T-helper 2 cell treated with Interferon-gamma antibody and Interleukin-4, amounts not matched to agents 5 μg/mL and 100 μg/mL, for 36 hours (primary cell): ENCODE measurements at regions not wholly inside any gene's neighbourhood (a gene's known extent, or its start where the extent isn't known, plus 50 kb on each side); places are given as distances from the start of the nearest gene placed in this dataset.
"Not testable (repeated sequence)": the region's sequence is repeated elsewhere in the genome, so short reads cannot be mapped to it uniquely, and the experiment has no call there.

Experiments
- DNase-seq: peaks from one replicate; pipeline ENCODE4 v3.0.0; 2021; ENCODE audit warnings: low spot score
- H3K27ac Mint-ChIP-seq: one replicate; pipeline ENCODE4 v1.8.0; 2021; ENCODE audit warnings: mild to moderate bottlenecking, mixed read lengths
- H3K27me3 Mint-ChIP-seq: one replicate; pipeline ENCODE4 v1.8.0; 2021; ENCODE audit warnings: low read depth, mixed read lengths
- H3K36me3 Mint-ChIP-seq: one replicate; pipeline ENCODE4 v1.8.0; 2021; ENCODE audit warnings: low read depth, mixed read lengths
- H3K4me1 Mint-ChIP-seq: one replicate; pipeline ENCODE4 v1.8.0; 2021; ENCODE audit warnings: low read depth, mixed read lengths
- H3K4me3 Mint-ChIP-seq: one replicate; pipeline ENCODE4 v1.8.0; 2022; ENCODE audit warnings: mild to moderate bottlenecking, moderate library complexity, mixed read lengths
- H3K9me3 Mint-ChIP-seq: one replicate; pipeline ENCODE4 v1.8.0; 2021; ENCODE audit warnings: mixed read lengths

- H3K27ac Mint-ChIP-seq, DNase-seq, H3K27me3 Mint-ChIP-seq, H3K4me3 Mint-ChIP-seq, H3K36me3 Mint-ChIP-seq, H3K9me3 Mint-ChIP-seq, H3K4me1 Mint-ChIP-seq: not testable (repeated sequence)
Observed at GRCh38 chr7:101679653-101680173, 50.6 kb upstream of the MYL10 start.

- Mint-ChIP-seq H3K4me3 (no peak overlapping the region), H3K36me3 (no peaks in the 10 kb centered on the region), H3K4me1 (no peaks in the 10 kb centered on the region), H3K27me3 (no peaks in the 10 kb centered on the region), H3K9me3 (no peaks in the 10 kb centered on the region), H3K27ac (no peak overlapping the region)
- no peak for DNase-seq
Observed at GRCh38 chr7:101680406-101681145, 51.5 kb upstream of the MYL10 start.

DNA sequence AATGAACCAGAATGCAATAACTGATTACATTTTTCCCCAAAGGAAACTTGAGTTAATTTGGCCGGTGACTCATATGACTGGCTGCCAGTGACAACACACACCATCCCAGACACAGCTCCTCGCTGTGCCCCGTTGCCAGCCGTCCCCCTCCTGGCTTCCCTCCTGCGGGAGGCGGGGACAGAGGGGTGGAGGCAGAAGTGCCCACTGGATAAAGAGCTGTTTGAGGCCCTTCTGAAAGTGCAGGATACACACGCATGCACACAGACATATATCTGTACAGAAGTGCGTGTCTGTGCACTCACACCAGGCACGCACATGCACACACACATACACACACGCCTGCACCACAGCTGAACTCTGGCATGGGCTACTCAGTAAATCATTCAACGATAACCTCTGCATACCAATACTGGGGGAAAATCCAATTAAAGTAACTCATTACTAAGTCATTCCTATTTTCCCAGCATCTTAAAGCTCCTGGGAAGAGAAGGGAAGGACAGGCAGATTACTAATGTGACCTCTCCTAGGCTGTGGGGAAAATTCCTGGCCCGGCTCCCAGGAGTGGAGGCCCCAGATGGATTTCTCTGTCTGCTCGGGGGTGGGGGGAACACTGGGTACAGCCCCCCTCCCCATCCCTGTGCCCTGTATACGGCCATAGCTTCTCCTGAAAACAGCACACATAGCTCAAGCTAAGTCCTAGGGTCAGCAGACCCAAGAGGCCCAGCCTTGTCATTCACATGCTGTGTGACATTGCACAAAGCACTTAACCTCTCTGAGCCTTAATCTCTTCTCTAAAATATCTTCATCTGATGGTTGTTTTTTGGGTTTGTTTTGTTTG, 52.3 kb upstream of the MYL10 start:
- Mint-ChIP-seq H3K27ac (no peak overlapping the region), H3K4me3 (no peak overlapping the region), H3K36me3 (no peaks in the 10 kb centered on the region), H3K27me3 (no peaks in the 10 kb centered on the region), H3K4me1 (no peaks in the 10 kb centered on the region), H3K9me3 (no peaks in the 10 kb centered on the region)
- DNase-seq: no peak

- Mint-ChIP-seq H3K4me3 (no peak overlapping the region), H3K27me3 (no peaks in the 10 kb centered on the region)
- no peak for DNase-seq
Observed at GRCh38 chr7:101684983-101685330, 55.9 kb upstream of the MYL10 start.

DNA sequence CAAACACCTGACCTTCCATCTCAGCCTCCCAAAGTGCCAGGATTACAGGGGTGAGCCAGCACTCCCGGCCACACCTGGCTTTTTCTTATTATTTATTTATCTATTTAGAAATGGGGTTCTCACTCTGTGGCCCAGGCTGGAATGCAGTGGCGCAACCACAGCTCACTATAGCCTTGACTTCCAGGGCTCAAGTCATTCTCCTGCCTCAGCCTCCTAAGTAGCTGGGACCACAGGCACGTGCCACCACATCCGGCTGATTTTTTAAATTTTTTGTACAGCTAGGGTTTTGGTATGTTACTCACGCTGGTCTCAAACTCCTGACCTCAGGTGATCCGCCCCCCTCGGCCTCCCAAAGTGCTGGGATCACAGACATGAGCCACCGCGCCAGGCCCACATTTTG, 56.9 kb upstream of the MYL10 start:
- no peaks in the 10 kb centered on the region for H3K27me3 Mint-ChIP-seq
- no peaks in the 10 kb centered on the region for H3K9me3 Mint-ChIP-seq
- no peaks in the 10 kb centered on the region for H3K36me3 Mint-ChIP-seq
- no peaks in the 10 kb centered on the region for H3K4me1 Mint-ChIP-seq
- H3K4me3 Mint-ChIP-seq: no peak overlapping the region
- no peak overlapping the region for H3K27ac Mint-ChIP-seq
- DNase-seq: no peak

More at GRCh38 chr7:101684983-101685330, 55.9 kb upstream of the MYL10 start:
- no peak overlapping the region for H3K27ac Mint-ChIP-seq
- no peaks in the 10 kb centered on the region for H3K9me3 Mint-ChIP-seq
- H3K4me1 Mint-ChIP-seq: no peaks in the 10 kb centered on the region
- H3K36me3 Mint-ChIP-seq: no peaks in the 10 kb centered on the region

DNA sequence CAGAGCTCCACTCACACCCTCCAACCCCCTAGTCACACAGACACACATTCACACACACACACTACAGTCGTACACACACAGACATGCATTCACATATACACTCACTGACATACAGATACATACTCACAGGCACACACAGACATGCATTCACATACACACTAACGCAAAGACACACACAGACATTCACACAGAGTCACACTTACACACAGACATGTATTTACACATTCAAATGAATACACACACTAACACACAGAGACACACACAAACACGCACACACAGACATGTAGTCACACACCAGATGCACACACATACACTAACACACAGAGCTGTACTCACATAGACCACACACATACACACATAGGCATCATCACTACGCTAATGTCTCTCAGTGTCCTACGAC, 58.0 kb upstream of the MYL10 start:
- peaks cover 4% of the 10 kb centered on the region for H3K4me1 Mint-ChIP-seq
- no peaks in the 10 kb centered on the region for H3K36me3 Mint-ChIP-seq
- no peak overlapping the region for H3K27ac Mint-ChIP-seq
- H3K9me3 Mint-ChIP-seq: no peaks in the 10 kb centered on the region
- H3K4me3 Mint-ChIP-seq: no peak overlapping the region
- no peaks in the 10 kb centered on the region for H3K27me3 Mint-ChIP-seq
- no peak for DNase-seq

DNA sequence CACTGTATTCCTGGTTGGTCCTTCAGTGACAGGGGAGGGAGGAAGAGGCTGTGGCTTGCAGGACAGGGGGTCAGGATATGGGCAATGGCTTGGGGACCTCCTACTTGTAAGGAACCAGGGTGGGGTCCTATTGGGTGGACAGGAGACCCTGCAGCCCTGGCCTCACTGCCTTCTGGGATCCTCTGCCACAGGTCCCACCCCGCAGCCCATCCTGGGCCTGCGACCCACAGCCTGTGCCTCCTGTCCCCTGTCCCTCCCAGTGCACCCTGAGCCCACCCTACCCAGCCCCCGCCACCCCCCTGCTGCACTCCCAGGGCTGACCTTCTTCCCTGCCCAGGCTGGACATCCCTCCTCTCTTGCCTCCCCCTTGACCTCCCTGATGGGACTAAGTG, 58.7 kb upstream of the MYL10 start:
- H3K27ac Mint-ChIP-seq: no peak overlapping the region
- peaks cover 5% of the 10 kb centered on the region for H3K4me1 Mint-ChIP-seq
- H3K9me3 Mint-ChIP-seq: no peaks in the 10 kb centered on the region
- no peaks in the 10 kb centered on the region for H3K27me3 Mint-ChIP-seq
- H3K36me3 Mint-ChIP-seq: no peaks in the 10 kb centered on the region
- no peak overlapping the region for H3K4me3 Mint-ChIP-seq
- no peak for DNase-seq

DNA sequence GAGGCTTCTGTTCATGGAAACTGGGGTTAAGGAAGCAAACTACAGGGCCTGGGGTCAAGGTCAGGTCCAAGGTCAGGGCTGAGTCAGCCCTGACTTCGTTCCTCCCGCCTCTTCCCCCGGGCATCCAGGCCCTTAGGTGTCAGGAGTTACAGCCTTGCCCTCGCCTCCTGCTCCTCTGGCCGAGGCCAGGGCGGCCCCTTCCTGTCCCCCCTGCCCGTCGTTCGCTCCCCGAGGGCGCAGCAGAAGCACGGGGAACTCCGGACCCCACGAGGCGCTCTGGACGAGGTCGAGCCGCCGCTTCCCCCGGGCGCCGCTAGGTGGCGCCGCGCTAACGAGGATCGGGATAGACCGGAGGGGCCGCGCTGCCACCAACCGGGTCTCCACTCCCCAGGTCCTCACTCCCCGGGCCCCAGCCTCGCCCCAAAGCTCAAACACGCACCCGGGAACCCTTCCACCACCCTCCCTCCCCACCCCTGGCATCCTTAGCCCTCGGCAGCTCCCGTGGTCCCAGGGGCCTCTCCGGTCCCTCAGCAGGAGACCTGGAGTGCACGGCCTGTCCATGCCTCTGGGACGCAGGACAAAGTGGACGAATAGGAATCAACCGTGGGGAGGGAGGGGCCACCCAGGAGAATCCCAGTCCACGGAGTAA, 59.2 kb upstream of the MYL10 start:
- DNase-seq: peak; percentile 72
- Mint-ChIP-seq H3K4me3 (no peak overlapping the region), H3K9me3 (no peaks in the 10 kb centered on the region)

DNA sequence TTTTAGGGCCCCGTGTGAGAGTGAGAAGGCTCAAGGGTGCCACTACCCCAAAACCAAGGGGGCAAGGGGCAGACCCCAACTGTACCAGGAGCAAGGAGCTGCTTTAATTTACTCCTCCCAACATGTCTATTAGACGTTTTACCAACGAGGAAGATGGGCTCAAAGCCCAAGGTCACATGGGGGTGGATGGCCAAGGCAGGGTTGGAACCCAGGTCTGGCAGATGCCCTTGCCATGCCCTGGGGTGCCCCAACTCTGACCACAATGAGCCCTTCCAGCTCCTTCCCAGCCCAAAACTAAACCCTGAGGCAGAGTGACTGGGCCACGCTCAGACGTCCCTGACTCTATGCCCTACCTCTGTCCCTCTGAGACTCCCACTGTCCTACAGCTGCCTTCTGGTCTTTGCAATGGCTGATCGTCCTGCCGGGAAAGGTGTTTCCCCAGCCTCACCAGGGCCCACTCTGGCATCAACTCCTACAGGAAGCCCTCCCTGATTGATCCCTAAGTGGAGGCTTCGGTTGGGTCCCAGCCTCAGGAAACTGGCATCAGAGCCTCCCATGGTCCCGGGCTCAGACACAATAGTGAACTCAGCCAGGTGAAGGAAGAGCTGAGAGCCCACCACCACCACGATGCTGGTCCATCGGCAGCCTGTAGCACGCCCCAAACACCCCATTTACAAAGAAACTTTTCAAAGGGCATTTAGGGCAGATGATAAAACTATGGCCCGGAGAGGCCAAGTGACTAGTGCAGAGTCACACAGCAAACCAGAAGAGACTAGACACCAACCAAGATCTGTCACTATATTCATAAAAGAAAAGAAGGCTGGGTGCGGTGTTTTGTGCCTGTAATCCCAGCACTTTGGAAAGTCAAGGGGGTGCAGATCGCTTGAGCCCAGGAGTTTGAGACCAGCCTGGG, 60.2 kb upstream of the MYL10 start:
- Mint-ChIP-seq H3K4me3 (no peak overlapping the region), H3K27me3 (no peaks in the 10 kb centered on the region), H3K27ac (no peak overlapping the region), H3K4me1 (peaks cover 5% of the 10 kb centered on the region), H3K9me3 (no peaks in the 10 kb centered on the region), H3K36me3 (no peaks in the 10 kb centered on the region)
- DNase-seq: no peak

More for the DNA sequence above, 59.2 kb upstream of the MYL10 start:
- Mint-ChIP-seq H3K36me3 (no peaks in the 10 kb centered on the region), H3K27ac (no peak overlapping the region), H3K27me3 (no peaks in the 10 kb centered on the region), H3K4me1 (peaks cover 5% of the 10 kb centered on the region)

- no peak overlapping the region for H3K27ac Mint-ChIP-seq
- H3K4me3 Mint-ChIP-seq: no peak overlapping the region
- no peak for DNase-seq
- H3K36me3 Mint-ChIP-seq: no peaks in the 10 kb centered on the region
- no peaks in the 10 kb centered on the region for H3K9me3 Mint-ChIP-seq
- H3K27me3 Mint-ChIP-seq: no peaks in the 10 kb centered on the region
- H3K4me1 Mint-ChIP-seq: peaks cover 5% of the 10 kb centered on the region
Observed at GRCh38 chr7:101690061-101690460, 61.0 kb upstream of the MYL10 start.

DNA sequence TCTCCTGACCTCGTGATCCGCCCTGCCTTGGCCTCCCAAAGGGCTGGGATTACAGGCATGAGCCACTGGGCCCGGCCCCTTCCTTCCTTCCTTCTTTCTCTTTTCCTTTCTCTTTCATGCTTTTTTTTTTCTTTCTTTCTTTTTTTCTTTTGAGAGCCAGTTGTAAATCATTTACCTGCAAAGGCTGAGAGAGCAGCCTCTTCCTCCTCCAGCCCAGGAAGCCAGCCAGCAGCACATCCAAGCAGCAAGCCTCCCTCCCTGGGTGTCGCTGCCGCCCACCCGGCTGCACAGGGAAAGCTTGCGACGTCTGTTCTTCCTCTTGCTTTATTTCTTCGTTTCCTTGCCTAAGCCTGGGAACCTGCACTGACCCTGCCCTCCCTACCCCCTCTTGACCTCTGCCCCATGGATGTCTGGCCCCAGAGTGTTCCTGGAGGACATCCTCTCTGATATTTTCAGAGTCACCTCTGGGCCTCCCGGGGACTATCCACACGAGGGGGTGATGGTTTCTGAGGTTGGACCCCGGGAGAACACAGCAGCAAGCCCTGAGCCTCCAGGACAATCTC, 62.8 kb upstream of the MYL10 start:
- Mint-ChIP-seq H3K9me3 (no peaks in the 10 kb centered on the region), H3K27me3 (no peaks in the 10 kb centered on the region), H3K27ac (no peak overlapping the region), H3K36me3 (no peaks in the 10 kb centered on the region), H3K4me1 (peaks cover 5% of the 10 kb centered on the region), H3K4me3 (no peak overlapping the region)
- no peak for DNase-seq

- Mint-ChIP-seq H3K27ac (no peak overlapping the region), H3K4me1 (peaks cover 5% of the 10 kb centered on the region), H3K4me3 (no peak overlapping the region), H3K9me3 (no peaks in the 10 kb centered on the region), H3K36me3 (no peaks in the 10 kb centered on the region), H3K27me3 (no peaks in the 10 kb centered on the region)
- DNase-seq: no peak
Observed at GRCh38 chr7:101693498-101694091, 64.5 kb upstream of the MYL10 start.

GRCh38 chr7:101698964-101699363, 69.9 kb upstream of the MYL10 start:
- no peaks in the 10 kb centered on the region for H3K4me1 Mint-ChIP-seq
- no peak overlapping the region for H3K4me3 Mint-ChIP-seq
- H3K27ac Mint-ChIP-seq: no peak overlapping the region
- H3K36me3 Mint-ChIP-seq: no peaks in the 10 kb centered on the region
- no peak for DNase-seq
- H3K27me3 Mint-ChIP-seq: no peaks in the 10 kb centered on the region
- no peaks in the 10 kb centered on the region for H3K9me3 Mint-ChIP-seq
